ENCODE measurements at regions not wholly inside any gene's neighbourhood (a gene's known extent, or its start where the extent isn't known, plus 50 kb on each side); places are given as distances from the start of the nearest gene placed in this dataset.

DNA sequence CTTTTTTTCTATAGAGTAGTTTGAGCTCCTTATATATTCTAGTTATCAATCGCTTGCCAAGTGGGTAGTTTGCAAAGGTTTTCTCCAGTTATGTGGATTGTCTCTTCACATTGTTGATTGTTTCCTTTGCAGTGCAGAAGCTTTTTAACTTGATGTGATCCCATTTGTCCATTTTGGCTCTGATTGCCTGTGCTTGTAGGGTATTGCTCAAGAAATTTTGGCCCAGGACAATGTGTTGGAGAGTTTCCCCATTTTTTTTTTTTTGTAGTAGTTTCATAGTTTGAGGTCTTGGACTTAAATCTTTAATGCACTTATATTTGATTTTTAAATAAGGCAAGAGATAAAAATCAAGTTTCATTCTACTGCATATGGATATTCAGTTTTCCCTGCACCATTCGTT, 774.8 kb upstream of the ADAMTS5 start:
- Mint-ChIP-seq H3K9me3 (peaks cover 40% of the 10 kb centered on the region), H3K36me3 (no peaks in the 10 kb centered on the region)
- TF ChIP-seq, protein P1, sequence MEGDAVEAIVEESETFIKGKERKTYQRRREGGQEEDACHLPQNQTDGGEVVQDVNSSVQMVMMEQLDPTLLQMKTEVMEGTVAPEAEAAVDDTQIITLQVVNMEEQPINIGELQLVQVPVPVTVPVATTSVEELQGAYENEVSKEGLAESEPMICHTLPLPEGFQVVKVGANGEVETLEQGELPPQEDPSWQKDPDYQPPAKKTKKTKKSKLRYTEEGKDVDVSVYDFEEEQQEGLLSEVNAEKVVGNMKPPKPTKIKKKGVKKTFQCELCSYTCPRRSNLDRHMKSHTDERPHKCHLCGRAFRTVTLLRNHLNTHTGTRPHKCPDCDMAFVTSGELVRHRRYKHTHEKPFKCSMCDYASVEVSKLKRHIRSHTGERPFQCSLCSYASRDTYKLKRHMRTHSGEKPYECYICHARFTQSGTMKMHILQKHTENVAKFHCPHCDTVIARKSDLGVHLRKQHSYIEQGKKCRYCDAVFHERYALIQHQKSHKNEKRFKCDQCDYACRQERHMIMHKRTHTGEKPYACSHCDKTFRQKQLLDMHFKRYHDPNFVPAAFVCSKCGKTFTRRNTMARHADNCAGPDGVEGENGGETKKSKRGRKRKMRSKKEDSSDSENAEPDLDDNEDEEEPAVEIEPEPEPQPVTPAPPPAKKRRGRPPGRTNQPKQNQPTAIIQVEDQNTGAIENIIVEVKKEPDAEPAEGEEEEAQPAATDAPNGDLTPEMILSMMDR (IDR thresholded peaks at IDR 0.05; ENCODE audit: unreplicated experiment), result no peak

GRCh38 chr21:27740084-27740483, 773.2 kb upstream of the ADAMTS5 start:
- H3K4me3 Mint-ChIP-seq, result no peak overlapping the region
- H3K27ac Mint-ChIP-seq, result no peak overlapping the region
- H3K36me3 Mint-ChIP-seq, result no peaks in the 10 kb centered on the region
- TF ChIP-seq, protein P1 (IDR thresholded peaks at IDR 0.05; ENCODE audit: unreplicated experiment), result no peak
- H3K27me3 Mint-ChIP-seq (ENCODE audit: low read depth), result no peaks in the 10 kb centered on the region
- no peaks in the 10 kb centered on the region for H3K4me1 Mint-ChIP-seq
- peaks cover 44% of the 10 kb centered on the region for H3K9me3 Mint-ChIP-seq
- DNase-seq (ENCODE audit: low spot score in 2 of 2, unreplicated experiment in 2 of 2), result no peak

More for the DNA sequence above, 774.8 kb upstream of the ADAMTS5 start:
- no peak for DNase-seq (ENCODE audit: low spot score in 2 of 2, unreplicated experiment in 2 of 2)
- Mint-ChIP-seq H3K27ac (no peak overlapping the region), H3K4me3 (no peak overlapping the region), H3K27me3 (ENCODE audit: low read depth) (no peaks in the 10 kb centered on the region), H3K4me1 (no peaks in the 10 kb centered on the region)

GRCh38 chr21:27739187-27739586, 772.3 kb upstream of the ADAMTS5 start:
- Mint-ChIP-seq H3K36me3 (no peaks in the 10 kb centered on the region), H3K27ac (no peak overlapping the region), H3K27me3 (ENCODE audit: low read depth) (no peaks in the 10 kb centered on the region), H3K4me1 (no peaks in the 10 kb centered on the region), H3K9me3 (peaks cover 41% of the 10 kb centered on the region), H3K4me3 (no peak overlapping the region)
- TF ChIP-seq, protein P1 (IDR thresholded peaks at IDR 0.05; ENCODE audit: unreplicated experiment), result no peak
- no peak for DNase-seq (ENCODE audit: low spot score in 2 of 2, unreplicated experiment in 2 of 2)

DNA sequence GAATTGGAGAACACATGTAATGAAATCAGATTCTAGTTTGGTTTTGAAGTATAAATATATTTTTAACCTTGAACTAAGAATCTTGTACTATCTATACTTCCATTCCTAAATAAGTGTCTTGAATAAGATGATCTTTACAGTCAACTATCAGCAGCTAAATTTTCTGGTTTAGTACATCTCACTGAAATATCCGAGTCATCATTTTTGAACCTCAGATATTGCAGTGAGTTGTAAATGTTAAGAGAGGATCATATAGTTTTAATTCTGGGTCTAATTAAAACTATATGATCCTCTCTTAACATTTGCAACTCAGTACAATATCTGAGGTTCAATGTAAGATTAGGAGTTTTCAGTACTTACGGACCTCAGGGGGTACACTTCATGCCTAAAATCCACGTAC, 768.8 kb upstream of the ADAMTS5 start:
- H3K27me3 Mint-ChIP-seq (ENCODE audit: low read depth), result no peaks in the 10 kb centered on the region
- H3K4me1 Mint-ChIP-seq, result no peaks in the 10 kb centered on the region
- no peak overlapping the region for H3K4me3 Mint-ChIP-seq
- H3K27ac Mint-ChIP-seq, result no peak overlapping the region
- TF ChIP-seq, protein P1 (IDR thresholded peaks at IDR 0.05; ENCODE audit: unreplicated experiment), result no peak
- no peak for DNase-seq (ENCODE audit: low spot score in 2 of 2, unreplicated experiment in 2 of 2)
- H3K36me3 Mint-ChIP-seq, result no peaks in the 10 kb centered on the region
- H3K9me3 Mint-ChIP-seq, result peaks cover 21% of the 10 kb centered on the region

DNA sequence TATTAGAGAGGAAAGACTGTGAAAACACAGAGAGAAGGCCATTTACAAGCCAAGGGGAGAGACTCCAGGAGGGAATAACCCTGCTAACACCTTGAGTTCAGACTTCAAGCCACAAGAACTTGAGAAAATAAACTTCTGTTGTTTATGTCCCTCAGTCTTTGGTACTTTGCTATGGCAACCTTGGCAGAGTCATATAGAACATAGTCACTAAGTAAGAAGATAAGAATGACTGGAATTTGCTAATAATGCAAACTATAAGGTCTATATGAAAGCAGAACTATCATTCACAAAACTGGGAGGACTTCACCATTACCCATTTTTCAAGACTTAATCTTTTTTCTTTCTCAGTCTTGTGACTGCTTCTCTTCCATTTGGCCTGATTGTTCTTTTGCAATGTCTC, 767.3 kb upstream of the ADAMTS5 start:
- Mint-ChIP-seq H3K9me3 (peaks cover 25% of the 10 kb centered on the region), H3K4me1 (no peaks in the 10 kb centered on the region), H3K4me3 (no peak overlapping the region), H3K27me3 (ENCODE audit: low read depth) (no peaks in the 10 kb centered on the region), H3K36me3 (peaks cover 3% of the 10 kb centered on the region), H3K27ac (no peak overlapping the region)
- TF ChIP-seq, protein P1 (IDR thresholded peaks at IDR 0.05; ENCODE audit: unreplicated experiment), result no peak
- DNase-seq (ENCODE audit: low spot score in 2 of 2, unreplicated experiment in 2 of 2), result no peak

DNA sequence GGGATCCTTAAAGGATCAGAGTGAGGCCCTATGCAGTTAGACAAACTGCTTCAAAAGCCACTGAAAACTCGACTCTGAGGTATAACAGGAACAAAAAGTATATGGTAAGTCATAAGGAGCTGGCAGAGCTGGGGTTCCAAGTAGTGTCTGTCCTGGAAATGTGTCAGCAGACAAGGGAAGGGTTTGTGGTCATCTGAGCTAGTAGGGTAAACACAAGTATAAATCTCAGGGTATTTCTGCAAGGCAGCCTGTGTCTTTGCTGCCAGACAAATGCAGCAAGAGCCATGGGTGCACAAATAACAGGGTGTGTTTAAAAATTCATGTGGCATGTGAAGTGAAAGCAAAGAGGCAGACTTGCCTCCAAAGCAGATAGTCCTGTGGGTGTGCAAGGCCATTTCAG, 759.0 kb upstream of the ADAMTS5 start:
- peaks cover 5% of the 10 kb centered on the region for H3K4me1 Mint-ChIP-seq
- no peak overlapping the region for H3K4me3 Mint-ChIP-seq
- no peak for DNase-seq (ENCODE audit: low spot score in 2 of 2, unreplicated experiment in 2 of 2)
- TF ChIP-seq, protein P1 (IDR thresholded peaks at IDR 0.05; ENCODE audit: unreplicated experiment), result no peak
- peaks cover 17% of the 10 kb centered on the region for H3K36me3 Mint-ChIP-seq
- no peak overlapping the region for H3K27ac Mint-ChIP-seq
- H3K27me3 Mint-ChIP-seq (ENCODE audit: low read depth), result no peaks in the 10 kb centered on the region
- peaks cover 52% of the 10 kb centered on the region for H3K9me3 Mint-ChIP-seq

Data from mesothelial cell of epicardium (in vitro differentiated cells).